ENCODE measurements at regions not wholly inside any gene's neighbourhood (a gene's known extent, or its start where the extent isn't known, plus 50 kb on each side); places are given as distances from the start of the nearest gene placed in this dataset.

DNA sequence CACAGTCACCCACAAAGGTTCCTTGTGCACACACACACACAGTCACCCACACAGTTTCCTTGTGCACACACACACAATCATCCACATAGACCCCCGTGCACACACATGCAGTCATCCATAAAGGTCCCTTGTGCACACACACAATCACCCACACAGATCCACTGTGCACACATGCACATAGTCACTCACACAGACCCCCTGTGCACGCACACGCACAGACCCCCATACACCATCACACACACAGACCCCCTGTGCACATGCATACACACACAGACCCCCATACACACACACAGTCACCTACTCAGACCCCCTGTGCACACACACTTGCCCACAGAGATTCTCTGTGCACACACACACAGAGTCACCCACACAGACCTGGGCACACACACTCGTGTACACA, 107.1 kb downstream of the HSPH1 start:
- Histone ChIP-seq H3K27me3 (ENCODE audit: control insufficient read depth, insufficient read depth, low read length) (no peaks in the 10 kb centered on the region), H3K4me3 (ENCODE audit: insufficient read depth, low read depth, low read length) (no peak overlapping the region), H3K36me3 (replicated peaks; ENCODE audit: control insufficient read depth, insufficient read depth, low read length) (no peaks in the 10 kb centered on the region)
- DNase-seq, result no peak

GRCh38 chr13:31053896-31054295, 107.8 kb downstream of the HSPH1 start:
- no peak for DNase-seq
- no peak overlapping the region for H3K4me3 ChIP-seq (ENCODE audit: insufficient read depth, low read depth, low read length)

GRCh38 chr13:31053091-31053490, 108.6 kb downstream of the HSPH1 start:
- Histone ChIP-seq H3K36me3 (replicated peaks; ENCODE audit: control insufficient read depth, insufficient read depth, low read length) (no peaks in the 10 kb centered on the region), H3K27me3 (ENCODE audit: control insufficient read depth, insufficient read depth, low read length) (no peaks in the 10 kb centered on the region), H3K4me3 (ENCODE audit: insufficient read depth, low read depth, low read length) (no peak overlapping the region)
- no peak for DNase-seq

More at GRCh38 chr13:31053896-31054295, 107.8 kb downstream of the HSPH1 start:
- no peaks in the 10 kb centered on the region for H3K36me3 ChIP-seq (replicated peaks; ENCODE audit: control insufficient read depth, insufficient read depth, low read length)
- H3K27me3 ChIP-seq (ENCODE audit: control insufficient read depth, insufficient read depth, low read length), result no peaks in the 10 kb centered on the region

DNA sequence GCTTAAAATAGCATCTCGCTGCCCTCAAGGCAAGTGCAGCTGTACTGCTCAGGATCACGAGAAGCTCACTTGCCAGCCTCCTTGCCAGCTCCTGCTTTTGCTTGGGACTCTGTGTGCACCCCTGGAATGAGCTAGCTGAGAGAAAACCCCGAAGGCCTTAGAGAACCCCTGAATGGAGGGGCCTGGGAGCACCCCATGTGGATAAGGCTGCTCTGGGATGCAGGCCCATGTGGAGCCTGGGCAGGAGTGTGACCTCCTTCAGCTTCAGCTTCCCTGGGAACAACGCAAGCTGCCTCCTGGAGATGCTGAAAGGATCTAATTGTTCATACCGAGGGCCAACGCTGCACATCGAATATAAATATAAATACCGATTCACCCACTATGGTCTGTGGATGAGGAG, 109.2 kb downstream of the HSPH1 start:
- H3K36me3 ChIP-seq (replicated peaks; ENCODE audit: control insufficient read depth, insufficient read depth, low read length), result no peaks in the 10 kb centered on the region

GRCh38 chr13:31051999-31052398, 109.7 kb downstream of the HSPH1 start:
- DNase-seq, result peak; percentile 51

More for the DNA sequence above, 109.2 kb downstream of the HSPH1 start:
- Histone ChIP-seq H3K27me3 (ENCODE audit: control insufficient read depth, insufficient read depth, low read length) (no peaks in the 10 kb centered on the region), H3K4me3 (ENCODE audit: insufficient read depth, low read depth, low read length) (no peak overlapping the region)
- no peak for DNase-seq

GRCh38 chr13:31050486-31051400, 111.0 kb downstream of the HSPH1 start:
- no peaks in the 10 kb centered on the region for H3K27me3 ChIP-seq (ENCODE audit: control insufficient read depth, insufficient read depth, low read length)
- DNase-seq, result no peak
- H3K4me3 ChIP-seq (ENCODE audit: insufficient read depth, low read depth, low read length), result no peak overlapping the region
- no peaks in the 10 kb centered on the region for H3K36me3 ChIP-seq (replicated peaks; ENCODE audit: control insufficient read depth, insufficient read depth, low read length)

More at GRCh38 chr13:31051999-31052398, 109.7 kb downstream of the HSPH1 start:
- Histone ChIP-seq H3K4me3 (ENCODE audit: insufficient read depth, low read depth, low read length) (no peak overlapping the region), H3K36me3 (replicated peaks; ENCODE audit: control insufficient read depth, insufficient read depth, low read length) (no peaks in the 10 kb centered on the region), H3K27me3 (ENCODE audit: control insufficient read depth, insufficient read depth, low read length) (no peaks in the 10 kb centered on the region)

- no peaks in the 10 kb centered on the region for H3K27me3 ChIP-seq (ENCODE audit: control insufficient read depth, insufficient read depth, low read length)
- no peak for DNase-seq
- no peaks in the 10 kb centered on the region for H3K36me3 ChIP-seq (replicated peaks; ENCODE audit: control insufficient read depth, insufficient read depth, low read length)
- no peak overlapping the region for H3K4me3 ChIP-seq (ENCODE audit: insufficient read depth, low read depth, low read length)
These were observed 111.9 kb downstream of the HSPH1 start for GRCh38 chr13:31049833-31050232.

DNA sequence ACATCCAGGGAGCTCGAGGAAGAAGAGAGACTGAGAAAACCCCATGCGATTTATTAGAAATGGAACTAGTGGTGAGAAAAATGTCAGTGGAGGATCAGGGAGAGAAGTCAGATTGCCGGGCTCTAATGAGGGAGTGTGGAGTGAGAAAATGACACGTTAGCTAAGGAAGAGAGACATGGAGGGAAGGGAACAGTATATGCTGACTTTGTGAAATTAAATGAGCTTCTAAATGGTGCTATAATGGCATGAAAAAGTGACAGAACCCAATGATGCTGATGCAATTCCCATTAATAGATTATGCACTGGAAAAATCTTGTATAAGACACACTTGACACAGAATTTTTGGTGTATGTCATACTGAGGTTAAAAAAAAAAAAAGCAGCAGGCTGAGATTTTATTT, 112.6 kb downstream of the HSPH1 start:
- no peak overlapping the region for H3K4me3 ChIP-seq (ENCODE audit: insufficient read depth, low read depth, low read length)
- no peaks in the 10 kb centered on the region for H3K36me3 ChIP-seq (replicated peaks; ENCODE audit: control insufficient read depth, insufficient read depth, low read length)
- no peak for DNase-seq
- no peaks in the 10 kb centered on the region for H3K27me3 ChIP-seq (ENCODE audit: control insufficient read depth, insufficient read depth, low read length)

- H3K36me3 ChIP-seq (replicated peaks; ENCODE audit: control insufficient read depth, insufficient read depth, low read length), result no peaks in the 10 kb centered on the region
- no peak for DNase-seq
- H3K27me3 ChIP-seq (ENCODE audit: control insufficient read depth, insufficient read depth, low read length), result no peaks in the 10 kb centered on the region
- no peak overlapping the region for H3K4me3 ChIP-seq (ENCODE audit: insufficient read depth, low read depth, low read length)
These were observed 113.2 kb downstream of the HSPH1 start for GRCh38 chr13:31048521-31048920.

GRCh38 chr13:31046711-31047279, 114.3 kb downstream of the TEX26 start:
- no peaks in the 10 kb centered on the region for H3K36me3 ChIP-seq (replicated peaks; ENCODE audit: control insufficient read depth, insufficient read depth, low read length)
- no peak overlapping the region for H3K4me3 ChIP-seq (ENCODE audit: insufficient read depth, low read depth, low read length)
- DNase-seq, result no peak
- H3K27me3 ChIP-seq (ENCODE audit: control insufficient read depth, insufficient read depth, low read length), result no peaks in the 10 kb centered on the region

DNA sequence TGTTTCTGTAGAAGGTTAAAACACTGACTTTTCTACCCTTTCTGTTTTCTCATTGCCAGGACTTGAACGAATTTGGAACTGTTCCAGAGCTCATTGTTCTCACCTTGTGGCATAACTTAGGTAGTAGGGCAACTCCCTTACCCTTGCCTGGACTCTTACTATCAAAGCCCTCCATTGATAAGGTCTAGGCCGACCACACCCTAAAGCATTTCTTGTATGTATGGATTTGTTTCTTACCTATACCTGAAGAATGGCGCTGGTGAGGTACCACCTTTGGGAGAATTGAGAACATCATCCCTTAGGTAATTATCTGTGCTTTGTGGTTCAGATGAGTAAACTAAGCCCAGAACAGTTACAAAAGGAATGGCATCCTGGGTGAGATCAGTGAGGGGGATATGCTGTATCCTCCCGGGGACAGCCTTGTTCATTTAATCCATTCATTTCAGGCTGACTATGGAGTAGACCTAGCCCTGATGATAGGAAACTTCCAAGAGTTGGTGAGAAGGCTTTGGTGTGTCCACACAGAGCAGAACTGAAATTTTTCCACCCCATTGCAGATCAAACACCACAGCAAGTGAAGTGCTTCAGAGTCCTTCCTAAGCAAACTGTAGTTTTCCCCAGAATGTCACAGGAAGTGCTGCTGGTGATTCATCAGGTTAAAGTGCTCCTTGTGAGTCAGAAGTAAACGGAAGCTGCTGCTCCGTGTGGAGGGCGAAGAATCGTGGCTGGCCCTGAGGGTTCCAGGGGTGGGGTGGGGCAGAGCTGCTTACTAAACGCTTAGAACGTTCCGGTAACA, 113.0 kb downstream of the TEX26 start:
- H3K36me3 ChIP-seq (replicated peaks; ENCODE audit: control insufficient read depth, insufficient read depth, low read length), result no peaks in the 10 kb centered on the region
- no peak overlapping the region for H3K4me3 ChIP-seq (ENCODE audit: insufficient read depth, low read depth, low read length)
- no peaks in the 10 kb centered on the region for H3K27me3 ChIP-seq (ENCODE audit: control insufficient read depth, insufficient read depth, low read length)
- no peak for DNase-seq

GRCh38 chr13:31044364-31045285, 112.2 kb downstream of the TEX26 start:
- no peaks in the 10 kb centered on the region for H3K36me3 ChIP-seq (replicated peaks; ENCODE audit: control insufficient read depth, insufficient read depth, low read length)
- DNase-seq, result peak; percentile 86
- no peaks in the 10 kb centered on the region for H3K27me3 ChIP-seq (ENCODE audit: control insufficient read depth, insufficient read depth, low read length)
- no peak overlapping the region for H3K4me3 ChIP-seq (ENCODE audit: insufficient read depth, low read depth, low read length)

- Histone ChIP-seq H3K27me3 (ENCODE audit: control insufficient read depth, insufficient read depth, low read length) (no peaks in the 10 kb centered on the region), H3K4me3 (ENCODE audit: insufficient read depth, low read depth, low read length) (no peak overlapping the region), H3K36me3 (replicated peaks; ENCODE audit: control insufficient read depth, insufficient read depth, low read length) (no peaks in the 10 kb centered on the region)
- DNase-seq, result peak; percentile 89
These were observed 111.5 kb downstream of the TEX26 start for GRCh38 chr13:31043957-31044356.
